Peyer's patch (tissue), 4 donors: ENCODE measurements at regions not wholly inside any gene's neighbourhood (a gene's known extent, or its start where the extent isn't known, plus 50 kb on each side); places are given as distances from the start of the nearest gene placed in this dataset.

ENCODE experiments used
- DNase-seq, 3 donors: peaks; one replicate each; pipeline ENCODE4 v3.0.0-alpha.2; 2017 to 2019
- H3K27ac ChIP-seq, 4 donors: fragments of 200-600 bp; sonication (generic); one replicate each; pipeline ENCODE4 v1.5.1; 2016 to 2019
- H3K27me3 ChIP-seq, 2 donors: fragments of 200-600 bp; sonication (generic); one replicate each; pipeline ENCODE4 v1.5.1; 2019
- H3K36me3 ChIP-seq, 3 donors: fragments of 200-600 bp; sonication (generic); one replicate each; pipeline ENCODE4 v1.5.1; 2016 to 2019
- H3K4me1 ChIP-seq, 4 donors: fragments of 200-600 bp; sonication (generic); one replicate each; pipeline ENCODE4 v1.5.1; 2016 to 2019
- H3K4me3 ChIP-seq, 4 donors: fragments of 200-600 bp; sonication (generic); 1 replicate in 3 of 4; 2 replicates in 1 of 4; pipeline ENCODE4 v1.5.1; 2016 to 2019; ENCODE audit warnings: mild to moderate bottlenecking in 1 of 4
- H3K9me3 ChIP-seq, 4 donors: fragments of 200-600 bp; sonication (generic); one replicate each; pipeline ENCODE4 v1.5.1; 2016 to 2019; ENCODE audit warnings: mild to moderate bottlenecking in 1 of 4
- POLR2A ChIP-seq, 2 donors: fragments of 450-650 bp; IDR thresholded peaks; one replicate each; pipeline ENCODE4 v1.5.1; 2017; ENCODE audit warnings: antibody characterized with exemption in 2 of 2, mild to moderate bottlenecking in 2 of 2, moderate library complexity in 2 of 2
- TF ChIP-seq, protein P1 (sequence below), 6 experiments: fragments of 450-650 bp in 4 of 6; fragments of 200-600 bp in 2 of 6; sonication (generic) in 1 of 6; IDR thresholded peaks; one replicate each; pipeline ENCODE4 v1.5.1; 2017 to 2019; ENCODE audit warnings: antibody characterized with exemption in 6 of 6, mild to moderate bottlenecking in 3 of 6, moderate library complexity in 1 of 6

DNA sequence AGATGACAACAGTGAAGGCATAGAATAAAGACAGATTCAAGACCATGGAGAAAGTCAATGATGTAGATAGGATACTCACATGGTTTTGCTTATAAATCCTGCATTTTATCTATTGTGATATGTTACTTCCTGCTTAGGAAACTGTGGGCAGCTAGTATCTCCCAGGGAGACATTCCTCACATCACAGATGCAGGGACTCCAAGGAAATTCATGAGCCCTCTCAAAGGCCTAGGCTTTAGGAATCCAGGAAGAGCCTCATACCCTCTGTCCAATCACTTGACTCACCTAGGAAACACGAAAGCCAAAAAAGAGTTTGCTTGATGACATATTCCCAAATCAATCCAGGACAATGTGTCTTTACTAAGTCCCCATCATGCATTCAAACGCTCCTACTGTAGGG lies 247.8 kb upstream of the KLHL29 start:
- Histone ChIP-seq H3K36me3 (no peaks in the 10 kb centered on the region), H3K9me3 (no peaks in the 10 kb centered on the region), H3K4me3 (no peak overlapping the region), H3K4me1 (peaks cover 0 to 5% (median 0%) of the 10 kb centered on the region in 4 donors), H3K27ac (no peak overlapping the region), H3K27me3 (no peaks in the 10 kb centered on the region)
- no peak for TF ChIP-seq POLR2A (IDR thresholded peaks at IDR 0.05)
- TF ChIP-seq, protein P1, sequence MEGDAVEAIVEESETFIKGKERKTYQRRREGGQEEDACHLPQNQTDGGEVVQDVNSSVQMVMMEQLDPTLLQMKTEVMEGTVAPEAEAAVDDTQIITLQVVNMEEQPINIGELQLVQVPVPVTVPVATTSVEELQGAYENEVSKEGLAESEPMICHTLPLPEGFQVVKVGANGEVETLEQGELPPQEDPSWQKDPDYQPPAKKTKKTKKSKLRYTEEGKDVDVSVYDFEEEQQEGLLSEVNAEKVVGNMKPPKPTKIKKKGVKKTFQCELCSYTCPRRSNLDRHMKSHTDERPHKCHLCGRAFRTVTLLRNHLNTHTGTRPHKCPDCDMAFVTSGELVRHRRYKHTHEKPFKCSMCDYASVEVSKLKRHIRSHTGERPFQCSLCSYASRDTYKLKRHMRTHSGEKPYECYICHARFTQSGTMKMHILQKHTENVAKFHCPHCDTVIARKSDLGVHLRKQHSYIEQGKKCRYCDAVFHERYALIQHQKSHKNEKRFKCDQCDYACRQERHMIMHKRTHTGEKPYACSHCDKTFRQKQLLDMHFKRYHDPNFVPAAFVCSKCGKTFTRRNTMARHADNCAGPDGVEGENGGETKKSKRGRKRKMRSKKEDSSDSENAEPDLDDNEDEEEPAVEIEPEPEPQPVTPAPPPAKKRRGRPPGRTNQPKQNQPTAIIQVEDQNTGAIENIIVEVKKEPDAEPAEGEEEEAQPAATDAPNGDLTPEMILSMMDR (IDR thresholded peaks at IDR 0.05) = no peak
- no peak for DNase-seq

DNA sequence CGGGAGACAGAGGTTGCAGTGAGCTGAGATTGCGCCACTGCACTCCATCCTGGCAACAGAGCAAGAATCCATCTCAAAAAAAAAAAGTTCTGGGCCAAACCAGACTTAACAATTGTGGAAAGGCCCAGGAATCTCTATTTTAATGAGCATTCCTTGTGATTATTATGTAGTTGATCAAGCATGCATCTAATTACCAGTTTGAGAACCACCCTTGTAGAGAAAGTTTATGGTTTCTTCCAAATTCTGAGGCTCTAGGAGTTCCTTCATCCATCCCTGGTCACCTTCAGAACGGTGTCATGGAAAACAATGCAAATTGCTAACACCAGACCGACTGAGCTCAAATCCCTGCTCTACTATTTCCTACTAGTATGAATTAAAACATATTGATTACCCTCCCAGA lies 246.3 kb upstream of the KLHL29 start:
- Histone ChIP-seq H3K4me3 (no peak overlapping the region), H3K27me3 (no peaks in the 10 kb centered on the region), H3K36me3 (no peaks in the 10 kb centered on the region), H3K27ac (no peak overlapping the region), H3K9me3 (no peaks in the 10 kb centered on the region), H3K4me1 (peaks cover 0 to under 1% (median 0%) of the 10 kb centered on the region in 4 donors)
- TF ChIP-seq, protein P1 (IDR thresholded peaks at IDR 0.05) = no peak
- TF ChIP-seq POLR2A (IDR thresholded peaks at IDR 0.05) = no peak
- no peak for DNase-seq

- H3K4me1 ChIP-seq = no peaks in the 10 kb centered on the region
- H3K4me3 ChIP-seq = no peak overlapping the region
- H3K36me3 ChIP-seq = no peaks in the 10 kb centered on the region
- DNase-seq = no peak
- H3K9me3 ChIP-seq = no peaks in the 10 kb centered on the region
- no peak overlapping the region for H3K27ac ChIP-seq
- H3K27me3 ChIP-seq = no peaks in the 10 kb centered on the region
- no peak for TF ChIP-seq POLR2A (IDR thresholded peaks at IDR 0.05)
- TF ChIP-seq, protein P1 (IDR thresholded peaks at IDR 0.05) = no peak
Measured at GRCh38 chr2:23145460-23145859, 239.5 kb upstream of the KLHL29 start.

- H3K27ac ChIP-seq = no peak overlapping the region
- H3K4me3 ChIP-seq = no peak overlapping the region
- no peaks in the 10 kb centered on the region for H3K9me3 ChIP-seq
- no peaks in the 10 kb centered on the region for H3K4me1 ChIP-seq
- H3K36me3 ChIP-seq = no peaks in the 10 kb centered on the region
- no peak for DNase-seq
- TF ChIP-seq, protein P1 (IDR thresholded peaks at IDR 0.05) = no peak
- TF ChIP-seq POLR2A (IDR thresholded peaks at IDR 0.05) = no peak
- no peaks in the 10 kb centered on the region for H3K27me3 ChIP-seq
Measured at GRCh38 chr2:23146011-23146410, 239.0 kb upstream of the KLHL29 start.

- Histone ChIP-seq H3K9me3 (no peaks in the 10 kb centered on the region), H3K4me1 (no peaks in the 10 kb centered on the region), H3K4me3 (no peak overlapping the region), H3K27ac (no peak overlapping the region), H3K36me3 (no peaks in the 10 kb centered on the region), H3K27me3 (no peaks in the 10 kb centered on the region)
- TF ChIP-seq, protein P1 (IDR thresholded peaks at IDR 0.05) = no peak
- no peak for TF ChIP-seq POLR2A (IDR thresholded peaks at IDR 0.05)
- no peak for DNase-seq
Measured at GRCh38 chr2:23148342-23148741, 236.6 kb upstream of the KLHL29 start.

DNA sequence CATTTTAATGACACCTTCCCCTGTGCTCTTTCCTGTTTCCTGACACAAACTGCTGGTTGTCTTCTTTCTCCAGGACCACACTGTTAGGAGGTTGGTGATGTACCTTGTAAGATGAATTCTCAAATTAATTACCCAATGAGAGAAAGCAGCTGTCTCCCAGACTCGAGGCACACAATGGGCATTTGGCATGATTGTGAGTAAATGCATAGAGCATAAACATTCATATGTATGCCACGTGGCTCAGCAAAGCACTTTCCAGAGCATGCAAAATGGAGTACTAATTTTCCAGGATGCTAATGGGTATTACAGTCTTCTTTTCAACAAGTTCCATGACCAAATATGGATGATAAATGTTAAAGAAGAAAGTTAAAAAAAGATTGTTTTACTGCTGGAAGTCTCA lies 235.2 kb upstream of the KLHL29 start:
- DNase-seq = no peak
- H3K27ac ChIP-seq = no peak overlapping the region
- no peaks in the 10 kb centered on the region for H3K9me3 ChIP-seq
- H3K4me3 ChIP-seq = no peak overlapping the region
- TF ChIP-seq, protein P1 (IDR thresholded peaks at IDR 0.05) = no peak
- TF ChIP-seq POLR2A (IDR thresholded peaks at IDR 0.05) = no peak
- no peaks in the 10 kb centered on the region for H3K36me3 ChIP-seq
- H3K27me3 ChIP-seq = no peaks in the 10 kb centered on the region
- H3K4me1 ChIP-seq = no peaks in the 10 kb centered on the region
